HG02623 (cell line): ENCODE measurements at regions not wholly inside any gene's neighbourhood (a gene's known extent, or its start where the extent isn't known, plus 50 kb on each side); places are given as distances from the start of the nearest gene placed in this dataset.

ENCODE experiments used
- ATAC-seq: cut with Tn5 transposase; IDR thresholded peaks from one replicate; pipeline ENCODE4 v1.9.1; 2021; ENCODE audit warnings: moderate library complexity; ENCODE audit not compliant: unreplicated experiment

GRCh38 chr5:82812575-82812974, 264.6 kb downstream of the TMEM167A start:
- no peak for ATAC-seq

- ATAC-seq: no peak
These were observed 265.7 kb downstream of the TMEM167A start for GRCh38 chr5:82811490-82811889.

- ATAC-seq: no peak
These were observed 267.6 kb downstream of the TMEM167A start for GRCh38 chr5:82809420-82810143.

GRCh38 chr5:82808960-82809359, 268.2 kb downstream of the TMEM167A start:
- ATAC-seq: no peak

GRCh38 chr5:82807021-82807420, 270.2 kb downstream of the TMEM167A start:
- no peak for ATAC-seq

GRCh38 chr5:82806513-82806912, 270.7 kb downstream of the TMEM167A start:
- ATAC-seq: no peak

- no peak for ATAC-seq
These were observed 273.0 kb downstream of the TMEM167A start for GRCh38 chr5:82804155-82804690.

- peak; percentile 51 for ATAC-seq
These were observed 274.2 kb downstream of the TMEM167A start for GRCh38 chr5:82802954-82803353.

GRCh38 chr5:82800826-82801225, 276.4 kb downstream of the TMEM167A start:
- no peak for ATAC-seq

- ATAC-seq: no peak
These were observed 277.7 kb downstream of the TMEM167A start for GRCh38 chr5:82799361-82800077.

GRCh38 chr5:82798676-82799075, 278.5 kb downstream of the TMEM167A start:
- no peak for ATAC-seq

GRCh38 chr5:82796643-82797416, 280.4 kb downstream of the TMEM167A start:
- ATAC-seq: no peak

- no peak for ATAC-seq
These were observed 282.3 kb downstream of the TMEM167A start for GRCh38 chr5:82794876-82795275.

GRCh38 chr5:82793808-82794419, 283.3 kb downstream of the TMEM167A start:
- ATAC-seq: no peak

- ATAC-seq: no peak
These were observed 285.1 kb downstream of the TMEM167A start for GRCh38 chr5:82792096-82792495.

- ATAC-seq: no peak
These were observed 288.1 kb downstream of the TMEM167A start for GRCh38 chr5:82789095-82789494.

- ATAC-seq: no peak
These were observed 290.4 kb downstream of the TMEM167A start for GRCh38 chr5:82786748-82787147.

- ATAC-seq: no peak
These were observed 291.2 kb downstream of the TMEM167A start for GRCh38 chr5:82785882-82786509.

GRCh38 chr5:82785456-82785855, 291.7 kb downstream of the TMEM167A start:
- ATAC-seq: no peak

- ATAC-seq: no peak
These were observed 292.7 kb downstream of the TMEM167A start for GRCh38 chr5:82784521-82784920.

GRCh38 chr5:82777106-82777505, 300.1 kb downstream of the TMEM167A start:
- no peak for ATAC-seq
